Stomach (tissue), 4 donors: ENCODE measurements at regions not wholly inside any gene's neighbourhood (a gene's known extent, or its start where the extent isn't known, plus 50 kb on each side); places are given as distances from the start of the nearest gene placed in this dataset.

Experiments
- CTCF ChIP-seq, 7 experiments: fragments of 450-650 bp in 4 of 7; fragments of 200-600 bp in 3 of 7; sonication (generic) in 3 of 7; IDR thresholded peaks; one replicate each; pipeline ENCODE4 v1.5.1; 2016 to 2019; ENCODE audit warnings: antibody characterized with exemption in 7 of 7, control low read depth in 2 of 7, mild to moderate bottlenecking in 1 of 7
- EP300 ChIP-seq: sonication (generic); formaldehyde crosslinking; IDR thresholded peaks from one replicate; pipeline ENCODE4 v1.6.1; 2017; ENCODE audit warnings: antibody characterized with exemption
- POLR2A ChIP-seq, 4 donors: fragments of 450-650 bp; IDR thresholded peaks; one replicate each; pipeline ENCODE4 v1.6.1; 2016; ENCODE audit warnings: antibody characterized with exemption in 4 of 4, control low read depth in 2 of 4, mild to moderate bottlenecking in 1 of 4, moderate library complexity in 1 of 4
- POLR2AphosphoS5 ChIP-seq, 3 donors: sonication (generic); formaldehyde crosslinking; IDR thresholded peaks; one replicate each; pipeline ENCODE4 v1.6.1; 2016; ENCODE audit warnings: antibody characterized with exemption in 3 of 3

- no peak for TF ChIP-seq POLR2A (IDR thresholded peaks at IDR 0.05)
- no peak for TF ChIP-seq EP300
- no peak for TF ChIP-seq CTCF (IDR thresholded peaks at IDR 0.05)
- TF ChIP-seq POLR2AphosphoS5 (IDR thresholded peaks at IDR 0.05): no peak
Measured at GRCh38 chr18:64337673-64338072, 188.8 kb upstream of the LINC00305 start.
